ENCODE measurements at regions not wholly inside any gene's neighbourhood (a gene's known extent, or its start where the extent isn't known, plus 50 kb on each side); places are given as distances from the start of the nearest gene placed in this dataset.

DNA sequence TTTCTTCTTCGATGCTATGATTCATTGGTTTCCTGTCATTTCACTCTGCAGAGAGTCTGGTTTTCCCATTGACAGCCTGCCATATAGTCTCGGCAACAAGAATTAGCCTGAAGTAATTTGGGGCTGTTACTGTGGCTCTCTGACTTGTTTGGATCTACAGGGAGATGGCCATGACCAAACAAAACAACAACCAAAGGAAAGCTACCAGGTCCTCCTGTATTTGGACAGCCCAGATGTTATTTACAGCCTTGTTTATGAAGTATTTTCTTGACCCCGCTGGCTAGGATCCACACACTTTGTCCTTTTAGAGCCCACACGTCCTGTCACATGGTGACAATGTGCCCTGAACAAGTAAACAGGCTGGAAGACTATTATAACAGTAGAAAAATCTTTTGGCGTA lies 111.4 kb upstream of the PREP start:
- no peaks in the 10 kb centered on the region for H3K27me3 ChIP-seq (ENCODE audit: insufficient read depth, poor library complexity, severe bottlenecking)
- no peak overlapping the region for H3K27ac ChIP-seq (ENCODE audit: poor library complexity, severe bottlenecking)
- no peak overlapping the region for H3K4me3 ChIP-seq (ENCODE audit: severe bottlenecking)
- H3K4me1 ChIP-seq (ENCODE audit: insufficient read depth, poor library complexity, severe bottlenecking): no peaks in the 10 kb centered on the region
- no peaks in the 10 kb centered on the region for H3K9me3 ChIP-seq (ENCODE audit: severe bottlenecking)
- TF ChIP-seq, protein P1, sequence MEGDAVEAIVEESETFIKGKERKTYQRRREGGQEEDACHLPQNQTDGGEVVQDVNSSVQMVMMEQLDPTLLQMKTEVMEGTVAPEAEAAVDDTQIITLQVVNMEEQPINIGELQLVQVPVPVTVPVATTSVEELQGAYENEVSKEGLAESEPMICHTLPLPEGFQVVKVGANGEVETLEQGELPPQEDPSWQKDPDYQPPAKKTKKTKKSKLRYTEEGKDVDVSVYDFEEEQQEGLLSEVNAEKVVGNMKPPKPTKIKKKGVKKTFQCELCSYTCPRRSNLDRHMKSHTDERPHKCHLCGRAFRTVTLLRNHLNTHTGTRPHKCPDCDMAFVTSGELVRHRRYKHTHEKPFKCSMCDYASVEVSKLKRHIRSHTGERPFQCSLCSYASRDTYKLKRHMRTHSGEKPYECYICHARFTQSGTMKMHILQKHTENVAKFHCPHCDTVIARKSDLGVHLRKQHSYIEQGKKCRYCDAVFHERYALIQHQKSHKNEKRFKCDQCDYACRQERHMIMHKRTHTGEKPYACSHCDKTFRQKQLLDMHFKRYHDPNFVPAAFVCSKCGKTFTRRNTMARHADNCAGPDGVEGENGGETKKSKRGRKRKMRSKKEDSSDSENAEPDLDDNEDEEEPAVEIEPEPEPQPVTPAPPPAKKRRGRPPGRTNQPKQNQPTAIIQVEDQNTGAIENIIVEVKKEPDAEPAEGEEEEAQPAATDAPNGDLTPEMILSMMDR (IDR thresholded peaks at IDR 0.05; ENCODE audit: poor library complexity, severe bottlenecking): no peak
- ATAC-seq (ENCODE audit: low read depth) (no peak), DNase-seq (ENCODE audit: low spot score) (no peak)
- no peaks in the 10 kb centered on the region for H3K36me3 ChIP-seq (ENCODE audit: low read depth)

DNA sequence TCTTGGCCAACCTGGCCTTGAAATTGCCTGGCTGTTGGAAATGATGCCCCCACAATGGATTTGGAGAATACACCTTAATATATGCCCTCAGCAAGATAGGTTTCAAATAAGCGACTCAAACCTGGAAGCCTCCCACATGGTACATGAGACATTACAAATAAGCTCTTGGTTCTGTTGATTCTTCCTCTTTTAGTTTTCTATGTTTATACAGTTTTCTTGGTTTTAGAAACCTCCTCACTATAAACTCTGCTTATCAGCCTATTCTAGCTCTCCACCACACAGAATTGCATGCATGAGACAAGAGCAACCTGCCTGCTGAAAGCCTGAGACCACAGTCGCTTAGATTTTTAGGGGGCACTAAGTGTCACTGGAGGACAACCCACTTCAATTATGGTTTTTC lies 108.8 kb upstream of the PREP start:
- no peaks in the 10 kb centered on the region for H3K4me1 ChIP-seq (ENCODE audit: insufficient read depth, poor library complexity, severe bottlenecking)

DNA sequence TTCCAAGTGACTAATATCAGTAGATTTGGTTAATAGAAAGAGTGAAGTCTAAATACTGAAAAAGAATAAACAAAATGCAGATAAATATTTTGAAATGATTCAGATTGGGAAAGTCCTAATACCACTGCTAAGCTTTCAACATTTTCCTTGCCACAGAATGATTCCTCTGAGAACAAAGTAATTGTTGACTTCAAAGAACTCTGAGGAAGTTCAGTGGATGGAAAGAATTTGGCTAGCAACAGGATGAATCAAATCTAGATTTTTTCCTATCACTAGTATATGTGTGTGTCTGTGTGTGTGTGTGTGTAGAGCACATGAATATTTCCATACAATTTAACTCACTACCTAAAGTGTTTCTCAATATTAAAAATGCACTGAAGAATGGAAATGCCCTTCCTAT lies 107.9 kb upstream of the PREP start:
- Histone ChIP-seq H3K27me3 (ENCODE audit: insufficient read depth, poor library complexity, severe bottlenecking) (no peaks in the 10 kb centered on the region), H3K4me1 (ENCODE audit: insufficient read depth, poor library complexity, severe bottlenecking) (no peaks in the 10 kb centered on the region), H3K36me3 (ENCODE audit: low read depth) (no peaks in the 10 kb centered on the region), H3K27ac (ENCODE audit: poor library complexity, severe bottlenecking) (no peak overlapping the region), H3K9me3 (ENCODE audit: severe bottlenecking) (no peaks in the 10 kb centered on the region), H3K4me3 (ENCODE audit: severe bottlenecking) (no peak overlapping the region)
- no peak for ATAC-seq (ENCODE audit: low read depth)
- no peak for DNase-seq (ENCODE audit: low spot score)
- TF ChIP-seq, protein P1 (IDR thresholded peaks at IDR 0.05; ENCODE audit: poor library complexity, severe bottlenecking): no peak

More for the DNA sequence above, 108.8 kb upstream of the PREP start:
- no peak overlapping the region for H3K27ac ChIP-seq (ENCODE audit: poor library complexity, severe bottlenecking)
- no peaks in the 10 kb centered on the region for H3K9me3 ChIP-seq (ENCODE audit: severe bottlenecking)
- no peaks in the 10 kb centered on the region for H3K27me3 ChIP-seq (ENCODE audit: insufficient read depth, poor library complexity, severe bottlenecking)
- ATAC-seq (ENCODE audit: low read depth) (no peak), DNase-seq (ENCODE audit: low spot score) (no peak)
- TF ChIP-seq, protein P1 (IDR thresholded peaks at IDR 0.05; ENCODE audit: poor library complexity, severe bottlenecking): no peak
- no peaks in the 10 kb centered on the region for H3K36me3 ChIP-seq (ENCODE audit: low read depth)
- no peak overlapping the region for H3K4me3 ChIP-seq (ENCODE audit: severe bottlenecking)

- Histone ChIP-seq H3K9me3 (ENCODE audit: severe bottlenecking) (no peaks in the 10 kb centered on the region), H3K36me3 (ENCODE audit: low read depth) (no peaks in the 10 kb centered on the region), H3K4me1 (ENCODE audit: insufficient read depth, poor library complexity, severe bottlenecking) (no peaks in the 10 kb centered on the region), H3K4me3 (ENCODE audit: severe bottlenecking) (no peak overlapping the region), H3K27me3 (ENCODE audit: insufficient read depth, poor library complexity, severe bottlenecking) (no peaks in the 10 kb centered on the region), H3K27ac (ENCODE audit: poor library complexity, severe bottlenecking) (no peak overlapping the region)
- no peak for DNase-seq (ENCODE audit: low spot score)
- TF ChIP-seq, protein P1 (IDR thresholded peaks at IDR 0.05; ENCODE audit: poor library complexity, severe bottlenecking): peak; percentile 7
- ATAC-seq (ENCODE audit: low read depth): no peak
Measured at GRCh38 chr6:105509506-105510331, 106.8 kb upstream of the PREP start.

DNA sequence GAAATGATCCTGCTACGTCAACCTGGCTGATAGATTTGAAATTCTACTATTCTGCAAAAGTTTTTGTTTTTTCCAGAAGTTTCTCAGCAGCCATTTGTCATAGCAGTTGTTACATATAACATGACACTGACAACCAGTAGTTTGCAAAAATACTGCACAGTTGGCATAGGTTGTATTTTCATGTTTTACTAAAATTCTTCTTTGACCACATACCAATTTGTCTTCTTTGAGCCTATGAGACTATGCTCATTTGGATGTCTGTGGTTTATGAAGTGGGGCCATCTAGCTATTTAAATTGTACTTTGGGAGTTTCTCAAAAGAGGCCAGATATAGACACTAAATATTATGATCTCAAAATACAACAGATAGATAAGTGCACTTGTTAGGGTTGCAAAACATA lies 104.9 kb upstream of the PREP start:
- H3K27ac ChIP-seq (ENCODE audit: poor library complexity, severe bottlenecking): no peak overlapping the region
- TF ChIP-seq, protein P1 (IDR thresholded peaks at IDR 0.05; ENCODE audit: poor library complexity, severe bottlenecking): no peak
- no peaks in the 10 kb centered on the region for H3K27me3 ChIP-seq (ENCODE audit: insufficient read depth, poor library complexity, severe bottlenecking)
- no peaks in the 10 kb centered on the region for H3K36me3 ChIP-seq (ENCODE audit: low read depth)
- no peaks in the 10 kb centered on the region for H3K9me3 ChIP-seq (ENCODE audit: severe bottlenecking)
- no peaks in the 10 kb centered on the region for H3K4me1 ChIP-seq (ENCODE audit: insufficient read depth, poor library complexity, severe bottlenecking)
- no peak overlapping the region for H3K4me3 ChIP-seq (ENCODE audit: severe bottlenecking)
- DNase-seq (ENCODE audit: low spot score) (no peak), ATAC-seq (ENCODE audit: low read depth) (no peak)

Data from RWPE2 (cell line).